ENCODE measurements at regions not wholly inside any gene's neighbourhood (a gene's known extent, or its start where the extent isn't known, plus 50 kb on each side); places are given as distances from the start of the nearest gene placed in this dataset.

- TF ChIP-seq, protein P1, sequence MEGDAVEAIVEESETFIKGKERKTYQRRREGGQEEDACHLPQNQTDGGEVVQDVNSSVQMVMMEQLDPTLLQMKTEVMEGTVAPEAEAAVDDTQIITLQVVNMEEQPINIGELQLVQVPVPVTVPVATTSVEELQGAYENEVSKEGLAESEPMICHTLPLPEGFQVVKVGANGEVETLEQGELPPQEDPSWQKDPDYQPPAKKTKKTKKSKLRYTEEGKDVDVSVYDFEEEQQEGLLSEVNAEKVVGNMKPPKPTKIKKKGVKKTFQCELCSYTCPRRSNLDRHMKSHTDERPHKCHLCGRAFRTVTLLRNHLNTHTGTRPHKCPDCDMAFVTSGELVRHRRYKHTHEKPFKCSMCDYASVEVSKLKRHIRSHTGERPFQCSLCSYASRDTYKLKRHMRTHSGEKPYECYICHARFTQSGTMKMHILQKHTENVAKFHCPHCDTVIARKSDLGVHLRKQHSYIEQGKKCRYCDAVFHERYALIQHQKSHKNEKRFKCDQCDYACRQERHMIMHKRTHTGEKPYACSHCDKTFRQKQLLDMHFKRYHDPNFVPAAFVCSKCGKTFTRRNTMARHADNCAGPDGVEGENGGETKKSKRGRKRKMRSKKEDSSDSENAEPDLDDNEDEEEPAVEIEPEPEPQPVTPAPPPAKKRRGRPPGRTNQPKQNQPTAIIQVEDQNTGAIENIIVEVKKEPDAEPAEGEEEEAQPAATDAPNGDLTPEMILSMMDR (IDR thresholded peaks at IDR 0.05; ENCODE audit: insufficient read depth, low read length), result no peak
- no peak for TF ChIP-seq POLR2AphosphoS5 (IDR thresholded peaks at IDR 0.05; ENCODE audit: low read depth)
- TF ChIP-seq, protein P2, sequence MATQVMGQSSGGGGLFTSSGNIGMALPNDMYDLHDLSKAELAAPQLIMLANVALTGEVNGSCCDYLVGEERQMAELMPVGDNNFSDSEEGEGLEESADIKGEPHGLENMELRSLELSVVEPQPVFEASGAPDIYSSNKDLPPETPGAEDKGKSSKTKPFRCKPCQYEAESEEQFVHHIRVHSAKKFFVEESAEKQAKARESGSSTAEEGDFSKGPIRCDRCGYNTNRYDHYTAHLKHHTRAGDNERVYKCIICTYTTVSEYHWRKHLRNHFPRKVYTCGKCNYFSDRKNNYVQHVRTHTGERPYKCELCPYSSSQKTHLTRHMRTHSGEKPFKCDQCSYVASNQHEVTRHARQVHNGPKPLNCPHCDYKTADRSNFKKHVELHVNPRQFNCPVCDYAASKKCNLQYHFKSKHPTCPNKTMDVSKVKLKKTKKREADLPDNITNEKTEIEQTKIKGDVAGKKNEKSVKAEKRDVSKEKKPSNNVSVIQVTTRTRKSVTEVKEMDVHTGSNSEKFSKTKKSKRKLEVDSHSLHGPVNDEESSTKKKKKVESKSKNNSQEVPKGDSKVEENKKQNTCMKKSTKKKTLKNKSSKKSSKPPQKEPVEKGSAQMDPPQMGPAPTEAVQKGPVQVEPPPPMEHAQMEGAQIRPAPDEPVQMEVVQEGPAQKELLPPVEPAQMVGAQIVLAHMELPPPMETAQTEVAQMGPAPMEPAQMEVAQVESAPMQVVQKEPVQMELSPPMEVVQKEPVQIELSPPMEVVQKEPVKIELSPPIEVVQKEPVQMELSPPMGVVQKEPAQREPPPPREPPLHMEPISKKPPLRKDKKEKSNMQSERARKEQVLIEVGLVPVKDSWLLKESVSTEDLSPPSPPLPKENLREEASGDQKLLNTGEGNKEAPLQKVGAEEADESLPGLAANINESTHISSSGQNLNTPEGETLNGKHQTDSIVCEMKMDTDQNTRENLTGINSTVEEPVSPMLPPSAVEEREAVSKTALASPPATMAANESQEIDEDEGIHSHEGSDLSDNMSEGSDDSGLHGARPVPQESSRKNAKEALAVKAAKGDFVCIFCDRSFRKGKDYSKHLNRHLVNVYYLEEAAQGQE (IDR thresholded peaks at IDR 0.05; ENCODE audit: insufficient replicate concordance, low read depth), result no peak
- no peak for TF ChIP-seq SPI1 (IDR thresholded peaks at IDR 0.05; ENCODE audit: borderline replicate concordance, low read depth)
Observed at GRCh38 chr11:91653079-91653754, 571.4 kb upstream of the FAT3 start.
